GM20000 (cell line): ENCODE measurements at regions not wholly inside any gene's neighbourhood (a gene's known extent, or its start where the extent isn't known, plus 50 kb on each side); places are given as distances from the start of the nearest gene placed in this dataset.

ENCODE experiments used
- DNase-seq: peaks from one replicate; pipeline ENCODE4 v3.0.0; 2012; ENCODE audit warnings: low spot score
- CTCF ChIP-seq: IDR thresholded peaks from 2 replicates; pipeline ENCODE4 v1.5.1; 2012; ENCODE audit warnings: mild to moderate bottlenecking, control low read depth; ENCODE audit errors: extremely low read depth, missing control alignments

- no peak for DNase-seq
- TF ChIP-seq CTCF: no peak
Measured at GRCh38 chr2:126766295-126766968, 110.5 kb downstream of the GYPC start.

- TF ChIP-seq CTCF: no peak
- DNase-seq: no peak
Measured at GRCh38 chr2:126766969-126767296, 111.0 kb downstream of the GYPC start.

- DNase-seq: no peak
- no peak for TF ChIP-seq CTCF
Measured at GRCh38 chr2:126769118-126769517, 113.2 kb downstream of the GYPC start.

- DNase-seq: no peak
- TF ChIP-seq CTCF: no peak
Measured at GRCh38 chr2:126770466-126770865, 114.5 kb downstream of the GYPC start.

GRCh38 chr2:126771094-126771493, 115.1 kb downstream of the GYPC start:
- no peak for DNase-seq

GRCh38 chr2:126771501-126772195, 115.7 kb downstream of the GYPC start:
- TF ChIP-seq CTCF: no peak
- DNase-seq: no peak

More at GRCh38 chr2:126771094-126771493, 115.1 kb downstream of the GYPC start:
- TF ChIP-seq CTCF: no peak

- no peak for DNase-seq
- no peak for TF ChIP-seq CTCF
Measured at GRCh38 chr2:126774290-126774689, 118.3 kb downstream of the GYPC start.
